ENCODE measurements at regions not wholly inside any gene's neighbourhood (a gene's known extent, or its start where the extent isn't known, plus 50 kb on each side); places are given as distances from the start of the nearest gene placed in this dataset.
A peak's percentile ranks its signal among the peaks of the same experiment; 100 is the strongest.

DNA sequence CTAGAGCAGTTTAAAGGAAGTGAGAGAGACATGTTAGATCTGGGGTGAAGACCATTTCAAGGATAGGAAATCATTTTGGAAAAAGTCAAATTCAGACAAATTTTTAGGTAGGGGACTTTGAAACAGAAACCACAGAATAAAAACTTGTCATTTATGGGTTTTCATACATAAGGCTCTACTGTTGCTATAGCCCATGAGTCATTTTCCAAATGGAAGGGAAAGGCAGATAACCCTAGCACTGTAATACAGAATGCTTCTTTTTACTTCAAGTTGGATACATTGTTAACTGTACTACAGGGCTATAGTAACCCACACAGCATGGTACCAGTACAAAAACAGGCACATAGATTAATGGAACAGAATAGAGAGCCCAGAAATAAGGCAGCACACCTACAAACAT, 455.4 kb downstream of the EBF1 start:
- no peak for DNase-seq

- DNase-seq: peak; percentile 34
Observed at GRCh38 chr5:158643840-158644239, 455.9 kb downstream of the EBF1 start.

- DNase-seq: no peak
Observed at GRCh38 chr5:158642879-158643278, 456.8 kb downstream of the EBF1 start.

- no peak for DNase-seq
Observed at GRCh38 chr5:158641016-158641415, 458.7 kb downstream of the EBF1 start.

GRCh38 chr5:158640593-158640980, 459.1 kb downstream of the EBF1 start:
- DNase-seq: peak; percentile 44

DNA sequence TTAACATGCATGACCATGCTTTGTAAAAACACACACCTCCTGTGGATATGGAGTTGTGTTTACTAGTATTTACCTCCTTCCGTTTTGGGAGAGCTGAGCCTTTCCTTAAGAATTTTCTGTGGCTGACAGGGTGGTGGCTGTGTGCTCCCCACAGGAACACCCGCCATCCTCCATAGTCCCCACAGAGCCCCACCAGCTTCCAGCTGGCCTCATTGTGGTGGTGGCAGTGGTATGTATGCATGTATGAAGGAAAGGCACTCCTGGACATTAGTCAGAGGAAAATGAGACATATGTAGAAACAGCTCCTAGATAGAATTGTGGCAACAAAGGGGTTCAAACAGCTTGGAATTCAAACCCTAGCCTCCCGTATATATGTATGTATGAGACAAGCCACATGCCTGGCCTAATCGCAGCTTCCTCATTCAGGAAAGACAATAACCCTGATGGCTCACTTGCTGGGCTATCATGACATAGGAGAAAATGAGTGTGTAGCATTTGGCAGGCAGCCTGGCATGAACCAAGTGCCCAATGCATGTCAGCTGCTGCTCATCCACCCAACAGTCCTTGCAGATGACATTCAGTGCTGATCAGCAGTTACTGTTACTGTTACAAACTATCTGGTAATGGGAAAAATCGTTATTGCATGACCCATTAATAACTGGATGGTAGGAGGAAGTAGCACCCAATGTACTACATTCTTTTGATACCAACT, 459.7 kb downstream of the EBF1 start:
- DNase-seq: peak; percentile 66

- no peak for DNase-seq
Observed at GRCh38 chr5:158638396-158638795, 461.3 kb downstream of the EBF1 start.

DNA sequence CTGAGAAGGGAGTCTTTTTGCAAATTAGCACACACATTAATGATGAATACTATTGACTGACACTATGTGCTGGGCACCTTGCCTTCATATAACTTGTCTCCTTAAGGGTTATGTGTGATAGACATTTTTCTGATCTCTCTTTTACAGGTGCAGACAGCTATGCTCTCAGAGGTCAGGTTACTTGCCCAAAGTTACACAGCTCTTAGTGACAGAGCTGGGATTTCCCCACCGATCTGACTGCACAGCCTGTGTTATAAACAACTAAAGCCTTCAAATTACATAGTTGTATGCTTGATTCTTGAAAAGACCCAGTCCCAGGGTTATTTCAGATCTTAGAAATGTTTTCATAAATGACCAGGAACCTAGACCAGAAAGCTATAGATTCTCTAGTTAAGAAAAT, 462.7 kb downstream of the EBF1 start:
- DNase-seq: no peak

DNA sequence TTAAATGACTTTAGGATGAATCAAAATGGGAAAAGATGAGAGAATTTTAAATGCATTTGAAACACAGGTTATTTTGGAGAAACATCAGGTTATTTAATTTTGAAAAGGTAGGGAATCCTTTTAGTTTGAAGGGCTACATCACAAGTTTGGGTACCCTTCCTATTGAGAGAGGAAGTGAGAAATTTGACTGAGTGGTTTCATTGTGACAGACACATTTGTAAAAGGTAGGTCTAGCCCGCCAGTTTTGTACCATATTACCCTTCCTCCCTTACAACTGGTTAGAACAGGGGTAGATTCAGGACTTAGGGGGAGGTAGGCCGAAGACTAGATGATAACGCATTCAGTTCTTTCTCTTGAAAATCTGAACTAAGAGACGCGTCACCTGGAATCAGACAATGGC, 464.2 kb downstream of the EBF1 start:
- DNase-seq: no peak

- peak; percentile 85 for DNase-seq
Observed at GRCh38 chr5:158634714-158635113, 465.0 kb downstream of the EBF1 start.

- no peak for DNase-seq
Observed at GRCh38 chr5:158629591-158630312, 470.0 kb downstream of the EBF1 start.

DNA sequence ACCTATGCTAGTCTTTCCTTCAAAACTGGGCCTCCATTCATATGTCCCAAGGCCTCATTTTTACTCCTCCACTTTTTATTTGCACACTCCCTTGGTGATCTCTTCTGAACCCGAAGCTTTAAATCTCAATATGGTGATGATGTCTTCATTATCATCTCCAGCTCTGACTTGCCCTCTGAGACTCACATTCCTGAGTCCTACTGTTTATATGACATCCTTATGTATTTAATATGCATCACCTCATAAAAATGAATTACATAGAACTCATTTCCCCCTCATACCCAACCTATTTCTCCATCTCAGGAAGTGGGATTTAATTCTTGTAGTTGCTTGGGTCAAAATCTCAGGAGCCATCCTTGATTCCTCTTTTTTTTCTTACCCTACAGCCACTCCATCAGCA, 473.0 kb downstream of the EBF1 start:
- DNase-seq: peak; percentile 67

DNA sequence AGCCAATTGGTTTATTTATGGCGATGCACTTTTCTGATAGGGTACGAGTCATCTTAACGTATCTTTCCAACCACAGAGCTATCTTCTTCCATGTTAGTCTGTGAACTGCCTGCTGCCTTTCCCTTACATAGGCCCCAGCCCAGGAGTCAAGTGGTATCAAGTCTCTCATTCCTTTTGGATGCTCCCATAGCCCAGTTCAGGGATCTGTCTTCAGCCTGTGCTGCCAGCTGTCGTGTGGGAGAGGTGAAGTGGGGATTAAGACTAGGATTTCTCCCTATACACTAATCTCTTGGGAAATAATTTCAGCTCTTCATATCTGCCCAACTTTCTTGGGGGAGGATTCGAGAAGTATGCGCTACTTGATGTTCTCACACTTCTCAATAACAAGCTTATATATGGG, 475.7 kb downstream of the EBF1 start:
- no peak for DNase-seq

DNA sequence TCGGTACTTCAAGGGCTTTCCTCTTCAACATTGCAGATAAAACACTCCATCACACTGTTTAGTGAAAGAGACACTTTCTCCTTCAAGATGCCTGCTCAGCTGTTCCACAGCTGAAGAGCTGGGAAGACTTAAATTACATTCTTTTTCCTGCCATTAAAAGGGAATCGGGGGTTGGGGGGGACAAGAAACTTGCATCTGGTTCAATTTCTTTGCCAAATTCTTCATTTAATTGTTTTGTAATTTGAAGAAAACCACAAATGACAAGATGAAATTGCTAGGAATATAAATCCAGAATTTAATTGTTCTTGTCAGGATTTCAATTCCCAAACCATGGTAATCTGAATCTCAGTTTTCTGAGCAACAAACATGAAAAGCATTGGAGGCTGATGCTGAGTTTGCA, 478.3 kb downstream of the EBF1 start:
- no peak for DNase-seq

- peak; percentile 59 for DNase-seq
Observed at GRCh38 chr5:158619083-158619788, 480.5 kb downstream of the EBF1 start.

GRCh38 chr5:158618256-158618655, 481.5 kb downstream of the EBF1 start:
- DNase-seq: no peak

- DNase-seq: no peak
Observed at GRCh38 chr5:158616707-158617106, 483.0 kb downstream of the EBF1 start.

DNA sequence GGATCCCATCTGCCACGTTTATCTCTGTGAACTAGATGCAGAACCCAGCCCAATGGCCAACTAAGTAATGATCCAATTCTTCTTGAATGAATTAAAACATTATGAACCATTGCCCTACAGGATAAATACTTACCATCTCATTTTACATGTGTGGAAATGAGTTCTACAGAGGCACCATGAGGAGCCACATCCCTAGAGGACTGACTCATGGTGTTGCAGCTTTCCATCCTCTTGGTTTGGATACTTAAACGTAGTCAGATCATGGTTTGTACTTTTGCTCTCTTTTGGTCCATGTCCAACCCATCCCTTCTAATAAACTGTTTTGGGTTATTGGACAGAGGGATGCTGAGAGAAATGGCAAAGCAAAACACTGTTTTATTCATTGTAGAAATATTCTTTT, 484.8 kb downstream of the EBF1 start:
- DNase-seq: peak; percentile 75

GRCh38 chr5:158611581-158611980, 488.1 kb downstream of the EBF1 start:
- peak; percentile 39 for DNase-seq

DNA sequence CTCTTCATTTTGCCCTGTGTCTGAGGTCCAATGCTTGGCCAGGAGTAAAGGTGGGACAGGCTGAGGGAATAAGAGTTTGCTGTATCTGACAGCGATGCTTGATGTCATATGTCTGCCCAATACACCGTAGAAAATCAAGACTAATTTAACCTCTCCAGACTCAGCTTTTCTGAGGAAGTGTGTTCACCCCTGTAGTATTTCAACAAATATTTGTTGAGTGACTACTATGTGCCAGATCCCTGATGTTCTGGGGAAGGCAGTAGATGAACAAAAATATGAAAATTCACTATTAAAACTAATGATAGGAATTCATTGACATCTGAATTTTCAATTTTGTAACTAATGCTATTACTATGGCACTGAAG, 489.7 kb downstream of the EBF1 start:
- DNase-seq: no peak

- DNase-seq: peak; percentile 90
Observed at GRCh38 chr5:158609333-158610050, 490.2 kb downstream of the EBF1 start.

DNA sequence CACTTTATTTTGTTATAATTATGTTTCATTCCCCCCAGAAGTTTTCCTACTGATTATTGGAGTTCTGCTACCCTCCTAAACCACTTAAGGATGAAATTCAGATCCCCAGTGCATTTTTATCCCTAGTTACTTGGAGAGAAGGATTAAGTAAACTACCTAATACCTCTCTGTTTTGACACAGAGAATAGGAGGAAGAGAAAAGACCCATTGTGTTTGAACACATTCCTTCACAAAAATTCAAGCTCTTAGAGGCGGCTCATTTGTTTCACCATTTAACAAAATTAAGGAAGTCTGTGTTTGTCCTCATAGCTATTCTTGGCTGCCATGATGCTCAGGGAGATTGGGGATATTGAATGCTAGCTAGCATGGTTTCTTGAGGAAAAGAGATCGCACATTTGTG, 492.6 kb downstream of the EBF1 start:
- DNase-seq: no peak

GRCh38 chr5:158606233-158606632, 493.5 kb downstream of the EBF1 start:
- DNase-seq: no peak
